Colonic mucosa (tissue), 4 donors: ENCODE measurements at regions not wholly inside any gene's neighbourhood (a gene's known extent, or its start where the extent isn't known, plus 50 kb on each side); places are given as distances from the start of the nearest gene placed in this dataset.

Source experiments
- DNase-seq: peaks from one replicate; pipeline ENCODE4 v3.0.0-alpha.2; 2020
- H3K27ac ChIP-seq: fragments of 200-600 bp; one replicate; pipeline ENCODE4 v1.8.0; 2021
- H3K27me3 ChIP-seq: fragments of 200-600 bp; one replicate; pipeline ENCODE4 v1.8.0; 2021
- H3K36me3 ChIP-seq: fragments of 200-600 bp; one replicate; pipeline ENCODE4 v1.8.0; 2021
- H3K4me1 ChIP-seq: fragments of 200-600 bp; one replicate; pipeline ENCODE4 v1.8.0; 2021; ENCODE audit warnings: mild to moderate bottlenecking
- H3K4me3 ChIP-seq: fragments of 200-600 bp; one replicate; pipeline ENCODE4 v1.8.0; 2021
- H3K9ac ChIP-seq, 2 donors: one replicate each; pipeline ENCODE4 v1.7.0; 2013; ENCODE audit warnings: control low read depth in 2 of 2, low read depth in 2 of 2, low read length in 2 of 2
- H3K9me3 ChIP-seq: fragments of 200-600 bp; one replicate; pipeline ENCODE4 v1.8.0; 2021
- CTCF ChIP-seq: fragments of 200-600 bp; IDR thresholded peaks from one replicate; pipeline ENCODE4 v1.8.0; 2022; ENCODE audit warnings: antibody characterized with exemption, mild to moderate bottlenecking
- intact Hi-C: fragments of 100-400 bp; cut with DNase I; formaldehyde crosslinking; loops from one replicate; pipeline ENCODE4 v1.14.1; 2022
- donor health status: healthy.
- donor health status: DM: no; HTN: no; CAD: no.
- donor health status: DM: no; HTN: no; CAD: no.

GRCh38 chr3:176431038-176431418, 766.3 kb downstream of the TBL1XR1 start:
- no peak overlapping the region for H3K4me3 ChIP-seq
- DNase-seq, result no peak
- intact Hi-C loops, result no loop called here

GRCh38 chr3:176430244-176431037, 766.8 kb downstream of the TBL1XR1 start:
- H3K36me3 ChIP-seq, result no peaks in the 10 kb centered on the region
- no peak overlapping the region for H3K9ac ChIP-seq
- no peak for DNase-seq
- no peaks in the 10 kb centered on the region for H3K9me3 ChIP-seq
- TF ChIP-seq CTCF, result peak; percentile 46
- H3K27ac ChIP-seq, result no peak overlapping the region
- no peaks in the 10 kb centered on the region for H3K27me3 ChIP-seq
- intact Hi-C loops, result no loop called here
- H3K4me3 ChIP-seq, result no peak overlapping the region
- no peaks in the 10 kb centered on the region for H3K4me1 ChIP-seq

More at GRCh38 chr3:176431038-176431418, 766.3 kb downstream of the TBL1XR1 start:
- no peaks in the 10 kb centered on the region for H3K9me3 ChIP-seq
- H3K27ac ChIP-seq, result no peak overlapping the region
- H3K27me3 ChIP-seq, result no peaks in the 10 kb centered on the region
- no peaks in the 10 kb centered on the region for H3K4me1 ChIP-seq
- no peak for TF ChIP-seq CTCF
- no peak overlapping the region for H3K9ac ChIP-seq
- no peaks in the 10 kb centered on the region for H3K36me3 ChIP-seq

- intact Hi-C loops, result no loop called here
- H3K4me3 ChIP-seq, result no peak overlapping the region
- no peak overlapping the region for H3K9ac ChIP-seq
- TF ChIP-seq CTCF, result no peak
- no peaks in the 10 kb centered on the region for H3K4me1 ChIP-seq
- no peaks in the 10 kb centered on the region for H3K27me3 ChIP-seq
- no peaks in the 10 kb centered on the region for H3K9me3 ChIP-seq
- no peak for DNase-seq
- H3K36me3 ChIP-seq, result no peaks in the 10 kb centered on the region
- no peak overlapping the region for H3K27ac ChIP-seq
Observed at GRCh38 chr3:176428552-176428951, 768.7 kb downstream of the TBL1XR1 start.

GRCh38 chr3:176426371-176426770, 770.9 kb downstream of the TBL1XR1 start:
- no peak for TF ChIP-seq CTCF
- intact Hi-C loops, result no loop called here

GRCh38 chr3:176416870-176417269, 780.4 kb downstream of the TBL1XR1 start:
- no peaks in the 10 kb centered on the region for H3K4me1 ChIP-seq
- no peaks in the 10 kb centered on the region for H3K27me3 ChIP-seq
- no peaks in the 10 kb centered on the region for H3K9me3 ChIP-seq
- no peak for TF ChIP-seq CTCF
- intact Hi-C loops, result no loop called here
- DNase-seq, result no peak
- no peak overlapping the region for H3K4me3 ChIP-seq
- H3K36me3 ChIP-seq, result no peaks in the 10 kb centered on the region
- no peak overlapping the region for H3K9ac ChIP-seq
- no peak overlapping the region for H3K27ac ChIP-seq

More at GRCh38 chr3:176426371-176426770, 770.9 kb downstream of the TBL1XR1 start:
- Histone ChIP-seq H3K27ac (no peak overlapping the region), H3K9me3 (no peaks in the 10 kb centered on the region), H3K36me3 (no peaks in the 10 kb centered on the region), H3K4me3 (no peak overlapping the region), H3K27me3 (no peaks in the 10 kb centered on the region), H3K4me1 (no peaks in the 10 kb centered on the region), H3K9ac (no peak overlapping the region)
- DNase-seq, result no peak
